Activated naive CD8-positive, alpha-beta T cell treated with anti-CD3 and anti-CD28 coated beads, Interleukin-2, amount 50 U/mL, for 24 hours (primary cell): ENCODE measurements at regions not wholly inside any gene's neighbourhood (a gene's known extent, or its start where the extent isn't known, plus 50 kb on each side); places are given as distances from the start of the nearest gene placed in this dataset.

Source experiments
- ATAC-seq: fragments of 150-1000 bp; cut with Tn5 transposase; one replicate; pipeline ENCODE4 v1.10.0; 2021
- DNase-seq: peaks from one replicate; pipeline ENCODE4 v3.0.0; 2021
- H3K27ac Mint-ChIP-seq: one replicate; pipeline ENCODE4 v1.8.0; 2021; ENCODE audit warnings: mild to moderate bottlenecking, mixed read lengths
- H3K27me3 Mint-ChIP-seq: one replicate; pipeline ENCODE4 v1.8.0; 2021; ENCODE audit warnings: mixed read lengths
- H3K36me3 Mint-ChIP-seq: one replicate; pipeline ENCODE4 v1.8.0; 2021; ENCODE audit warnings: low read depth, mixed read lengths
- H3K4me1 Mint-ChIP-seq: one replicate; pipeline ENCODE4 v1.8.0; 2021; ENCODE audit warnings: mixed read lengths
- H3K4me3 Mint-ChIP-seq: one replicate; pipeline ENCODE4 v1.8.0; 2021; ENCODE audit warnings: mild to moderate bottlenecking, moderate library complexity, mixed read lengths
- H3K9me3 Mint-ChIP-seq: one replicate; pipeline ENCODE4 v1.8.0; 2021; ENCODE audit warnings: mixed read lengths

GRCh38 chr5:165497707-165498106 lies 1992.3 kb downstream of the MAT2B start:
- no peak for DNase-seq
- H3K36me3 Mint-ChIP-seq, result no peaks in the 10 kb centered on the region
- peaks cover 7% of the 10 kb centered on the region for H3K9me3 Mint-ChIP-seq
- H3K4me1 Mint-ChIP-seq, result no peaks in the 10 kb centered on the region
- H3K4me3 Mint-ChIP-seq, result no peak overlapping the region
- no peak overlapping the region for H3K27ac Mint-ChIP-seq
- no peaks in the 10 kb centered on the region for H3K27me3 Mint-ChIP-seq
- ATAC-seq, result no peak

GRCh38 chr5:165502893-165503691 lies 1997.7 kb downstream of the MAT2B start:
- DNase-seq (no peak), ATAC-seq (no peak)
- peaks cover 3% of the 10 kb centered on the region for H3K9me3 Mint-ChIP-seq
- no peaks in the 10 kb centered on the region for H3K36me3 Mint-ChIP-seq
- no peak overlapping the region for H3K27ac Mint-ChIP-seq
- H3K4me3 Mint-ChIP-seq, result no peak overlapping the region
- H3K27me3 Mint-ChIP-seq, result no peaks in the 10 kb centered on the region
- H3K4me1 Mint-ChIP-seq, result no peaks in the 10 kb centered on the region

GRCh38 chr5:165504674-165505073 lies 1999.3 kb downstream of the MAT2B start:
- no peaks in the 10 kb centered on the region for H3K4me1 Mint-ChIP-seq

GRCh38 chr5:165508286-165508685 lies 2002.9 kb downstream of the MAT2B start:
- Mint-ChIP-seq H3K9me3 (peaks cover 17% of the 10 kb centered on the region), H3K36me3 (no peaks in the 10 kb centered on the region), H3K4me3 (no peak overlapping the region), H3K27me3 (no peaks in the 10 kb centered on the region), H3K27ac (no peak overlapping the region), H3K4me1 (no peaks in the 10 kb centered on the region)
- no peak for ATAC-seq
- no peak for DNase-seq

More at GRCh38 chr5:165504674-165505073, 1999.3 kb downstream of the MAT2B start:
- Mint-ChIP-seq H3K9me3 (peaks cover 16% of the 10 kb centered on the region), H3K27ac (no peak overlapping the region), H3K27me3 (no peaks in the 10 kb centered on the region), H3K4me3 (no peak overlapping the region), H3K36me3 (no peaks in the 10 kb centered on the region)
- ATAC-seq (no peak), DNase-seq (no peak)

GRCh38 chr5:165508861-165509260 lies 2003.4 kb downstream of the MAT2B start:
- Mint-ChIP-seq H3K36me3 (no peaks in the 10 kb centered on the region), H3K9me3 (peaks cover 17% of the 10 kb centered on the region), H3K4me3 (no peak overlapping the region), H3K27me3 (no peaks in the 10 kb centered on the region), H3K4me1 (no peaks in the 10 kb centered on the region), H3K27ac (no peak overlapping the region)
- DNase-seq (no peak), ATAC-seq (no peak)

- no peak for DNase-seq
- H3K36me3 Mint-ChIP-seq, result no peaks in the 10 kb centered on the region
Measured at GRCh38 chr5:165521816-165522610, 2016.6 kb downstream of the MAT2B start.

GRCh38 chr5:165525271-165525670 lies 2019.9 kb downstream of the MAT2B start:
- Mint-ChIP-seq H3K9me3 (peaks cover 27% of the 10 kb centered on the region), H3K4me1 (no peaks in the 10 kb centered on the region), H3K27ac (no peak overlapping the region), H3K27me3 (no peaks in the 10 kb centered on the region), H3K36me3 (no peaks in the 10 kb centered on the region), H3K4me3 (no peak overlapping the region)
- DNase-seq (no peak), ATAC-seq (no peak)

More at GRCh38 chr5:165521816-165522610, 2016.6 kb downstream of the MAT2B start:
- ATAC-seq, result no peak
- Mint-ChIP-seq H3K4me3 (no peak overlapping the region), H3K27me3 (no peaks in the 10 kb centered on the region), H3K9me3 (peaks cover 14% of the 10 kb centered on the region), H3K4me1 (no peaks in the 10 kb centered on the region), H3K27ac (no peak overlapping the region)

- H3K27ac Mint-ChIP-seq, result no peak overlapping the region
- ATAC-seq (no peak), DNase-seq (no peak)
- no peaks in the 10 kb centered on the region for H3K27me3 Mint-ChIP-seq
- H3K4me3 Mint-ChIP-seq, result no peak overlapping the region
- H3K9me3 Mint-ChIP-seq, result peaks cover 27% of the 10 kb centered on the region
- no peaks in the 10 kb centered on the region for H3K36me3 Mint-ChIP-seq
- no peaks in the 10 kb centered on the region for H3K4me1 Mint-ChIP-seq
Measured at GRCh38 chr5:165526357-165526756, 2020.9 kb downstream of the MAT2B start.

- Mint-ChIP-seq H3K9me3 (peaks cover 30% of the 10 kb centered on the region), H3K36me3 (no peaks in the 10 kb centered on the region), H3K4me3 (no peak overlapping the region), H3K4me1 (no peaks in the 10 kb centered on the region), H3K27ac (no peak overlapping the region), H3K27me3 (no peaks in the 10 kb centered on the region)
- DNase-seq (no peak), ATAC-seq (no peak)
Measured at GRCh38 chr5:165527577-165527976, 2022.2 kb downstream of the MAT2B start.

GRCh38 chr5:165538065-165538464 lies 2032.6 kb downstream of the MAT2B start:
- Mint-ChIP-seq H3K27ac (no peak overlapping the region), H3K36me3 (no peaks in the 10 kb centered on the region), H3K4me1 (no peaks in the 10 kb centered on the region), H3K4me3 (no peak overlapping the region), H3K27me3 (no peaks in the 10 kb centered on the region), H3K9me3 (peaks cover 5% of the 10 kb centered on the region)
- DNase-seq, result no peak
- ATAC-seq, result no peak

- DNase-seq (no peak), ATAC-seq (no peak)
- Mint-ChIP-seq H3K27me3 (no peaks in the 10 kb centered on the region), H3K4me3 (no peak overlapping the region), H3K4me1 (no peaks in the 10 kb centered on the region), H3K9me3 (peaks cover 6% of the 10 kb centered on the region), H3K36me3 (no peaks in the 10 kb centered on the region), H3K27ac (no peak overlapping the region)
Measured at GRCh38 chr5:165559645-165560044, 2054.2 kb downstream of the MAT2B start.

- ATAC-seq, result no peak
- no peaks in the 10 kb centered on the region for H3K36me3 Mint-ChIP-seq
Measured at GRCh38 chr5:165560648-165561047, 2055.2 kb downstream of the MAT2B start.

GRCh38 chr5:165565911-165566310 lies 2060.5 kb downstream of the MAT2B start:
- H3K36me3 Mint-ChIP-seq, result no peaks in the 10 kb centered on the region
- DNase-seq, result no peak
- no peak overlapping the region for H3K27ac Mint-ChIP-seq

More at GRCh38 chr5:165560648-165561047, 2055.2 kb downstream of the MAT2B start:
- H3K27me3 Mint-ChIP-seq, result no peaks in the 10 kb centered on the region
- DNase-seq, result no peak
- H3K4me1 Mint-ChIP-seq, result no peaks in the 10 kb centered on the region
- H3K27ac Mint-ChIP-seq, result no peak overlapping the region
- peaks cover 11% of the 10 kb centered on the region for H3K9me3 Mint-ChIP-seq
- H3K4me3 Mint-ChIP-seq, result no peak overlapping the region

GRCh38 chr5:165569551-165569950 lies 2064.1 kb downstream of the MAT2B start:
- Mint-ChIP-seq H3K9me3 (peaks cover 21% of the 10 kb centered on the region), H3K4me1 (no peaks in the 10 kb centered on the region), H3K36me3 (no peaks in the 10 kb centered on the region), H3K27ac (no peak overlapping the region), H3K4me3 (no peak overlapping the region), H3K27me3 (no peaks in the 10 kb centered on the region)
- no peak for ATAC-seq
- no peak for DNase-seq

More at GRCh38 chr5:165565911-165566310, 2060.5 kb downstream of the MAT2B start:
- no peak for ATAC-seq
- peaks cover 12% of the 10 kb centered on the region for H3K9me3 Mint-ChIP-seq
- H3K27me3 Mint-ChIP-seq, result no peaks in the 10 kb centered on the region
- no peak overlapping the region for H3K4me3 Mint-ChIP-seq
- no peaks in the 10 kb centered on the region for H3K4me1 Mint-ChIP-seq

GRCh38 chr5:165573445-165573844 lies 2068.0 kb downstream of the MAT2B start:
- H3K9me3 Mint-ChIP-seq, result peaks cover 15% of the 10 kb centered on the region
- H3K4me3 Mint-ChIP-seq, result no peak overlapping the region
- H3K27me3 Mint-ChIP-seq, result no peaks in the 10 kb centered on the region

More at GRCh38 chr5:165573445-165573844, 2068.0 kb downstream of the MAT2B start:
- ATAC-seq (no peak), DNase-seq (no peak)
- Mint-ChIP-seq H3K4me1 (no peaks in the 10 kb centered on the region), H3K36me3 (no peaks in the 10 kb centered on the region), H3K27ac (no peak overlapping the region)
